Astrocyte (in vitro differentiated cells and primary cell): ENCODE measurements at regions not wholly inside any gene's neighbourhood (a gene's known extent, or its start where the extent isn't known, plus 50 kb on each side); places are given as distances from the start of the nearest gene placed in this dataset.
A peak's percentile ranks its signal among the peaks of the same experiment; 100 is the strongest.

Experiments
- DNase-seq: peaks from one replicate; pipeline ENCODE4 v3.0.0-alpha.2; 2010; ENCODE audit warnings: low read depth
- FAIRE-seq: peaks from 2 replicates; lab custom pipeline; 2011; peaks lifted over from hg19 to GRCh38; lab: Jason Lieb, UNC
- H2AFZ ChIP-seq: 2 replicates; pipeline ENCODE4 v1.6.0; 2012; ENCODE audit warnings: low read depth, low read length, inconsistent platforms
- H3K27ac ChIP-seq: 2 replicates; pipeline ENCODE4 v1.5.1; 2011; ENCODE audit warnings: low read depth, low read length, inconsistent platforms
- H3K27me3 ChIP-seq: 2 replicates; pipeline ENCODE4 v1.6.0; 2011; ENCODE audit warnings: low read length, inconsistent platforms; ENCODE audit not compliant: insufficient read depth
- H3K36me3 ChIP-seq: 2 replicates; pipeline ENCODE4 v1.5.1; 2011; ENCODE audit warnings: low read length, inconsistent platforms; ENCODE audit not compliant: insufficient read depth
- H3K4me1 ChIP-seq: 2 replicates; pipeline ENCODE4 v1.5.1; 2011; ENCODE audit warnings: low read length, inconsistent platforms; ENCODE audit not compliant: insufficient read depth
- H3K4me2 ChIP-seq: 2 replicates; pipeline ENCODE4 v1.6.0; 2012; ENCODE audit warnings: low read length, inconsistent platforms
- H3K4me3 ChIP-seq: 2 replicates; pipeline ENCODE4 v1.5.1; 2011; ENCODE audit warnings: low read depth, mild to moderate bottlenecking, low read length, inconsistent platforms; ENCODE audit not compliant: insufficient read depth
- H3K79me2 ChIP-seq: 2 replicates; pipeline ENCODE4 v1.6.0; 2012; ENCODE audit warnings: mild to moderate bottlenecking, low read length, inconsistent platforms; ENCODE audit not compliant: insufficient read depth
- H3K9ac ChIP-seq: 2 replicates; pipeline ENCODE4 v1.6.0; 2012; ENCODE audit warnings: mild to moderate bottlenecking, low read length, inconsistent platforms
- H3K9me3 ChIP-seq: 2 replicates; pipeline ENCODE4 v1.5.1; 2012; ENCODE audit warnings: low read depth, mild to moderate bottlenecking, low read length, inconsistent platforms; ENCODE audit not compliant: insufficient read depth
- H4K20me1 ChIP-seq: 2 replicates; pipeline ENCODE4 v1.6.0; 2012; ENCODE audit warnings: low read length, inconsistent platforms; ENCODE audit not compliant: insufficient read depth
- H3K27ac Mint-ChIP-seq: one replicate; pipeline ENCODE4 v1.8.0; 2021; ENCODE audit warnings: mild to moderate bottlenecking, mixed read lengths; ENCODE audit not compliant: unreplicated experiment
- H3K27me3 Mint-ChIP-seq: one replicate; pipeline ENCODE4 v1.8.0; 2021; ENCODE audit warnings: low read depth, mixed read lengths; ENCODE audit not compliant: unreplicated experiment
- H3K36me3 Mint-ChIP-seq: one replicate; pipeline ENCODE4 v1.8.0; 2021; ENCODE audit warnings: low read depth, mixed read lengths; ENCODE audit not compliant: unreplicated experiment
- H3K4me1 Mint-ChIP-seq: one replicate; pipeline ENCODE4 v1.8.0; 2021; ENCODE audit warnings: low read depth, mixed read lengths; ENCODE audit not compliant: unreplicated experiment
- H3K4me3 Mint-ChIP-seq: one replicate; pipeline ENCODE4 v1.8.0; 2021; ENCODE audit warnings: mild to moderate bottlenecking, moderate library complexity, mixed read lengths; ENCODE audit not compliant: unreplicated experiment
- H3K9me3 Mint-ChIP-seq: one replicate; pipeline ENCODE4 v1.8.0; 2021; ENCODE audit warnings: mild to moderate bottlenecking, mixed read lengths; ENCODE audit not compliant: unreplicated experiment
- EZH2 ChIP-seq: IDR thresholded peaks from 2 replicates; pipeline ENCODE4 v1.6.1; 2012; ENCODE audit warnings: mild to moderate bottlenecking, low read length, inconsistent platforms; ENCODE audit not compliant: insufficient read depth
- TF ChIP-seq, protein P1 (sequence below): IDR thresholded peaks from 2 replicates; pipeline ENCODE4 v1.5.1; 2011; ENCODE audit warnings: low read depth, mild to moderate bottlenecking, inconsistent platforms, low read length, moderate library complexity; ENCODE audit not compliant: insufficient read depth

DNA sequence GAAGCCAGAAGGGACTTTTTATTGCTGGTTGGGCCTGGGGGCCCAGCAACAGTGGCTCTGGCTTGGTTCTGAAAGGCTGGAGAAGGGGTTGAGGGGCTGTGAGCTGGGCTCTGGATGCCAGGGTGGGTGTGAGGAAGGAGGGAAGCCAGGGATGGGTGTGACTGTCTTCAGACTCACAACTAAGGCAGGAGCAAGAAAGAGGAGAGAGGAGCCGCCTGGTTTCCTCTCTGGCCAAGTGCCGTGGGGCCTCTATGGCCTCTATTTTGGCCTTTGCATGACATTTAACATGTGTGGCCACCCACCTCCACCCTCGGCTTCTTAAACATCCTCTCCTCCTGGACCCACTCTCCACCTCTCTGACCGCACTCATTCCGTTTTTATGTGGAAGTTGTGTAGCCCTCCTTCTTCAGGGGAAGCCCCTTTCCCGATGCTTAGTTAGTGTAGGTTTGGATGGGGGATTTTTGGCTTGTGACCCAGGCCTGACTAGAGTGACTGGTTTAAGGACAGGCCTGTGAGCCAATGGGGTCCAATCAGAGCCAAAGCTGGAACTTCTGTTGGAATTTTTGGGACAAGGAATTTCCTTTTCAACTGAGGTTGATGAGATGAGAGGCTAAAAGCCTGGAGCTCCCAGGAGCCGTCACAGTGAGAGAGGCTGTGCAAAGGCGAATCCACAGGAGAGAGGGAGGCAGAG lies 517.8 kb downstream of the CCDC171 start:
- no peak overlapping the region for H3K4me3 Mint-ChIP-seq
- H3K4me1 Mint-ChIP-seq = peaks cover 35% of the 10 kb centered on the region
- Histone ChIP-seq H3K9me3 (no peaks in the 10 kb centered on the region), H3K27me3 (no peaks in the 10 kb centered on the region), H3K79me2 (no peaks in the 10 kb centered on the region), H3K36me3 (no peaks in the 10 kb centered on the region), H3K9ac (peak overlapping the region; percentile 71), H3K4me3 (no peak overlapping the region), H4K20me1 (no peaks in the 10 kb centered on the region), H3K4me2 (peak overlapping the region; percentile 57), H2AFZ (peak overlapping the region; percentile 59), H3K27ac (peak overlapping the region; percentile 82), H3K4me1 (peaks cover 23% of the 10 kb centered on the region)
- peaks cover 5% of the 10 kb centered on the region for H3K9me3 Mint-ChIP-seq
- DNase-seq (no peak), FAIRE-seq (no peak)
- H3K36me3 Mint-ChIP-seq = peaks cover 2% of the 10 kb centered on the region
- no peaks in the 10 kb centered on the region for H3K27me3 Mint-ChIP-seq
- H3K27ac Mint-ChIP-seq = peak overlapping the region; percentile 87
- TF ChIP-seq EZH2 = no peak
- TF ChIP-seq, protein P1, sequence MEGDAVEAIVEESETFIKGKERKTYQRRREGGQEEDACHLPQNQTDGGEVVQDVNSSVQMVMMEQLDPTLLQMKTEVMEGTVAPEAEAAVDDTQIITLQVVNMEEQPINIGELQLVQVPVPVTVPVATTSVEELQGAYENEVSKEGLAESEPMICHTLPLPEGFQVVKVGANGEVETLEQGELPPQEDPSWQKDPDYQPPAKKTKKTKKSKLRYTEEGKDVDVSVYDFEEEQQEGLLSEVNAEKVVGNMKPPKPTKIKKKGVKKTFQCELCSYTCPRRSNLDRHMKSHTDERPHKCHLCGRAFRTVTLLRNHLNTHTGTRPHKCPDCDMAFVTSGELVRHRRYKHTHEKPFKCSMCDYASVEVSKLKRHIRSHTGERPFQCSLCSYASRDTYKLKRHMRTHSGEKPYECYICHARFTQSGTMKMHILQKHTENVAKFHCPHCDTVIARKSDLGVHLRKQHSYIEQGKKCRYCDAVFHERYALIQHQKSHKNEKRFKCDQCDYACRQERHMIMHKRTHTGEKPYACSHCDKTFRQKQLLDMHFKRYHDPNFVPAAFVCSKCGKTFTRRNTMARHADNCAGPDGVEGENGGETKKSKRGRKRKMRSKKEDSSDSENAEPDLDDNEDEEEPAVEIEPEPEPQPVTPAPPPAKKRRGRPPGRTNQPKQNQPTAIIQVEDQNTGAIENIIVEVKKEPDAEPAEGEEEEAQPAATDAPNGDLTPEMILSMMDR = no peak

DNA sequence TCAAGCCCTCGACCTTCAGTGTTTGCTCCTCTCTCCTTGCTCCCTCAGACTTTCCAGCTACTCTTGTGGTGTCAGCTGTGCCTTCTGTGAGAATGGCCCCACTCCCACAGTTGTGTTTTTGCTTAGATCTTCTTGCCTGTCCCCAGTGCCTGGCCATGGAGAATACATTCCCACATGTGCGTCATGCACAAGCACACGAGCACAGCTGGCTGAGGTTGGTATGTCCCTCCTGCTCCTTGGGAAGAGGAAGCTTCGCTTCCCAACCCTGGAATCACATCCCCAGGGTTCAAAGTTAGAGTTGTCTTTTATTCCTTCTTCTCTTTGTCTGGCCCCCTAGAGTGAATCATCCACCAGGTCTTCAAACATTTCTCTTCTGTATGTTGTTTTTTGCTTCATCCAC lies 518.6 kb downstream of the CCDC171 start:
- Histone ChIP-seq H3K4me3 (no peak overlapping the region), H3K79me2 (no peaks in the 10 kb centered on the region), H3K4me2 (no peak overlapping the region), H2AFZ (no peak overlapping the region), H3K4me1 (peaks cover 25% of the 10 kb centered on the region), H4K20me1 (no peaks in the 10 kb centered on the region), H3K27me3 (no peaks in the 10 kb centered on the region), H3K36me3 (no peaks in the 10 kb centered on the region), H3K9me3 (no peaks in the 10 kb centered on the region), H3K9ac (no peak overlapping the region), H3K27ac (no peak overlapping the region)
- H3K9me3 Mint-ChIP-seq = peaks cover 5% of the 10 kb centered on the region
- FAIRE-seq (no peak), DNase-seq (no peak)
- H3K4me3 Mint-ChIP-seq = no peak overlapping the region
- H3K27me3 Mint-ChIP-seq = no peaks in the 10 kb centered on the region
- H3K36me3 Mint-ChIP-seq = peaks cover 2% of the 10 kb centered on the region
- peaks cover 36% of the 10 kb centered on the region for H3K4me1 Mint-ChIP-seq
- no peak for TF ChIP-seq EZH2
- TF ChIP-seq, protein P1 = no peak
- peak overlapping the region; percentile 77 for H3K27ac Mint-ChIP-seq

DNA sequence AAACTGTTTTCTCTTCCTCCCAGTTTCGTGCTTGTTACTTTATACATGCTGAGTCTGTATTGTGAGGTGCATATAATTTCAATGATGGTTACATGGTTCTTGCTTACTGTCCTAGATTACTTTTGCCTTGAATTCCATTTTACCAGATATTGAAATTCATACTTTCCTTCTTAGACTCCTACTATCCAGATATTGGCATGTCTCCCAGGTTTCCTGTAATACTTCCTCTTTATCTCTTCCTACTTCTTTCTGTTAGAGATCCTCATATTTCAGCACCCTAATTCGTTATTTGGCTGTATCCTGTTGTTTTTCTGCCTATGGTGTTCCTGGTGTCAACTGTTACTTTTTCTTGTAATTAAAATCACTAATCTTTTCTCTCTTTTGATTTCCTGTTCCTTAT lies 522.1 kb downstream of the CCDC171 start:
- Histone ChIP-seq H3K4me3 (no peak overlapping the region), H3K4me2 (no peak overlapping the region), H3K9me3 (no peaks in the 10 kb centered on the region), H3K4me1 (peaks cover 12% of the 10 kb centered on the region), H3K36me3 (no peaks in the 10 kb centered on the region), H3K9ac (no peak overlapping the region), H3K27ac (no peak overlapping the region), H3K27me3 (no peaks in the 10 kb centered on the region), H3K79me2 (no peaks in the 10 kb centered on the region), H4K20me1 (no peaks in the 10 kb centered on the region), H2AFZ (no peak overlapping the region)
- FAIRE-seq = no peak
- peak; percentile 54 for DNase-seq
- no peaks in the 10 kb centered on the region for H3K27me3 Mint-ChIP-seq
- H3K4me3 Mint-ChIP-seq = no peak overlapping the region
- H3K27ac Mint-ChIP-seq = no peak overlapping the region
- TF ChIP-seq EZH2 = no peak
- TF ChIP-seq, protein P1 = no peak
- H3K9me3 Mint-ChIP-seq = no peaks in the 10 kb centered on the region
- H3K4me1 Mint-ChIP-seq = peaks cover 25% of the 10 kb centered on the region
- H3K36me3 Mint-ChIP-seq = no peaks in the 10 kb centered on the region
